OCI-LY3 (cell line): ENCODE measurements at regions not wholly inside any gene's neighbourhood (a gene's known extent, or its start where the extent isn't known, plus 50 kb on each side); places are given as distances from the start of the nearest gene placed in this dataset.

ENCODE experiments used
- EZH2phosphoT487 ChIP-seq: fragments of 200-600 bp; shearing (Covaris generic); IDR thresholded peaks from 2 replicates; pipeline ENCODE4 v1.6.1; 2018; ENCODE audit warnings: antibody characterized with exemption, mixed run types, low read depth
- TF ChIP-seq, protein P1 (sequence below): fragments of 200-600, 300-600 bp; sonication (generic); IDR thresholded peaks from 2 replicates; pipeline ENCODE4 v1.5.1; 2014; ENCODE audit warnings: antibody characterized with exemption, low read length, low read depth

DNA sequence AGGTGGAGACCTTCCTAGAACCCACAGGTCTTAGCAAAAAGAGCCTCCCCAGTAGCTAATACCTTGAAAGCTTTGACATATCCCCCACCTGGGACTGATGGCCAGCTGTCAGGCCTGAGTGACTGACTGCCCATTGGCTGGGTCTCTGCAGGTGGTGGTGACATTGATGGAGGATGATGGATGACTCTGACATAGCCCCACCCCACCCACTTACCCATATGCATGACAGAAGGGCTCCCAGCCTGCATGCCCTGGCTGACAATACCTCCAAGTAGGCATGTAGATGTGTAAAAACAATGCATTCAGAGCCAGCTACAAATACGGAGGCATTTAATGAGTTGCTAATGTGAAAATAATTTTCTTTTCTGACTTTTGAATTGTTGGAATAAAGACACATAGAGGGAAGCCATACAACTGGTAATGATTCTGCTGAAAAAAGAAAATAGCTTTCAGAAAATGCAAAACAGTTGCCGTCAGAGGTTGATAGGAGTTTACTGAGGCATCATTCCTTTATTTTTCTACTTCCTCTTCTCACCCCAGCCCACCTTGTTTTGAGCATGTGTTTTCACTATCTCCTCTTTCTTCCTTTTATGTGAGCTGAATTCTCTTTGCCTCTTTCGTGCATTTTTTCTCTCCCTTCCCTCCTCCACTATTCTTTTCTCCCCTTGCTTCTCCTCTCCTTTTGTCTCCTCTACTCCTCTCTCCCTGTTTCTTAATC, 70.6 kb downstream of the OLIG3 start:
- TF ChIP-seq, protein P1, sequence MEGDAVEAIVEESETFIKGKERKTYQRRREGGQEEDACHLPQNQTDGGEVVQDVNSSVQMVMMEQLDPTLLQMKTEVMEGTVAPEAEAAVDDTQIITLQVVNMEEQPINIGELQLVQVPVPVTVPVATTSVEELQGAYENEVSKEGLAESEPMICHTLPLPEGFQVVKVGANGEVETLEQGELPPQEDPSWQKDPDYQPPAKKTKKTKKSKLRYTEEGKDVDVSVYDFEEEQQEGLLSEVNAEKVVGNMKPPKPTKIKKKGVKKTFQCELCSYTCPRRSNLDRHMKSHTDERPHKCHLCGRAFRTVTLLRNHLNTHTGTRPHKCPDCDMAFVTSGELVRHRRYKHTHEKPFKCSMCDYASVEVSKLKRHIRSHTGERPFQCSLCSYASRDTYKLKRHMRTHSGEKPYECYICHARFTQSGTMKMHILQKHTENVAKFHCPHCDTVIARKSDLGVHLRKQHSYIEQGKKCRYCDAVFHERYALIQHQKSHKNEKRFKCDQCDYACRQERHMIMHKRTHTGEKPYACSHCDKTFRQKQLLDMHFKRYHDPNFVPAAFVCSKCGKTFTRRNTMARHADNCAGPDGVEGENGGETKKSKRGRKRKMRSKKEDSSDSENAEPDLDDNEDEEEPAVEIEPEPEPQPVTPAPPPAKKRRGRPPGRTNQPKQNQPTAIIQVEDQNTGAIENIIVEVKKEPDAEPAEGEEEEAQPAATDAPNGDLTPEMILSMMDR: no peak
- TF ChIP-seq EZH2phosphoT487: no peak
